Activated T-helper 1 cell treated with anti-CD3 and anti-CD28 coated beads, Interleukin-12 subunit alpha, Interleukin-12 subunit beta, Interleukin-2, Interleukin-4 antibody, amounts not matched to agents 30 ng/mL and 10 ng/mL and 1 ng/mL, durations not matched to agents 14 hours and 24 hours and 36 hours (primary cell): ENCODE measurements at regions not wholly inside any gene's neighbourhood (a gene's known extent, or its start where the extent isn't known, plus 50 kb on each side); places are given as distances from the start of the nearest gene placed in this dataset.

ENCODE experiments used
- DNase-seq: peaks from one replicate; pipeline ENCODE4 v3.0.0; 2021; ENCODE audit warnings: low spot score
- H3K27ac Mint-ChIP-seq: one replicate; pipeline ENCODE4 v1.8.0; 2021; ENCODE audit warnings: mild to moderate bottlenecking, mixed read lengths
- H3K27me3 Mint-ChIP-seq: one replicate; pipeline ENCODE4 v1.8.0; 2022; ENCODE audit warnings: mild to moderate bottlenecking, moderate library complexity, mixed read lengths; ENCODE audit not compliant: insufficient read depth
- H3K36me3 Mint-ChIP-seq: one replicate; pipeline ENCODE4 v1.8.0; 2021; ENCODE audit warnings: low read depth, mixed read lengths
- H3K4me1 Mint-ChIP-seq: one replicate; pipeline ENCODE4 v1.8.0; 2021; ENCODE audit warnings: low read depth, mixed read lengths
- H3K4me3 Mint-ChIP-seq: one replicate; pipeline ENCODE4 v1.8.0; 2021; ENCODE audit warnings: mild to moderate bottlenecking, moderate library complexity, mixed read lengths
- H3K9me3 Mint-ChIP-seq: one replicate; pipeline ENCODE4 v1.8.0; 2021; ENCODE audit warnings: mixed read lengths
- intact Hi-C: fragments of 100-400 bp; cut with micrococcal nuclease; formaldehyde crosslinking; loops from one replicate; pipeline ENCODE4 v1.15.1; 2024

DNA sequence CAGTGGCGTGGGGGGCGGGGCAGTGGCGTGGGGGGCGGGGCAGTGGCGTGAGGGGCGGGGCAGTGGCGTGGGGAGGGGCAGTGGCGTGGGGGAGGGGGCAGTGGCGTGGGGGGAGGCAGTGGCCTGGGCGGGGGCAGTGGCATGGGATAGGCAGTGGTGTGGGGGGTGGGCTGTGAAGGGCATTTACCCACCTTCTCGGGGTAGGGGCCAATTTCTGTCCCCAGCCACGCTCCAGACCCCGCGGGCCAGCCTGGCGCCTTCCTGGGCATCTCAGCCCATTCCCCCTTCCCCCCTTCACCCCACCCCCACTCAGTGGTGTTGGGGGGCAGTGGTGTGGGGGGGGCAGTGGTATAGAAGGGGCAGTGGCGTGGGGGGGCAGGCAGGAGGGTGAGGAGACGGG lies 92.7 kb downstream of the LITAF start:
- Mint-ChIP-seq H3K4me1 (peaks cover 6% of the 10 kb centered on the region), H3K27me3 (no peaks in the 10 kb centered on the region), H3K9me3 (no peaks in the 10 kb centered on the region), H3K36me3 (no peaks in the 10 kb centered on the region), H3K4me3 (no peak overlapping the region), H3K27ac (no peak overlapping the region)
- intact Hi-C loops: no loop called here
- no peak for DNase-seq

DNA sequence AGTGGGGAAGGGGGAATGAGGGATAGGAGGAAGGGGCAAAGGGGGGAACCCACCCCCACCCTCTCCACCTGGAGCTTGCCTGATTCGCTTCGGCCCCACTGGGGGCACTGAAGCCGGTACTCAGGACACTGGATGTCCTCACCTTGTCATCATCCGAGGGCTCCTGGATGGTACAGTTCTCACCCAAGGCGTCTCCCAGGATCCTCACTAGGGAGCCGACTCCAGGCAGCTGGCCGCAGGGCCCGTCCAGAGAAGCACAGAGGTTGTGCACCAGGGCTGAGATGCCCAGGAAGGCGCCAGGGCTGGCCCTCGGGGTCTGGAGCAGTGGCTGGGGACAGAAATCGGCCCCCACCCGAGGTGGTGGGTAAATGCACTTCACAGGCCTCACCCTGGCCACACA lies 92.3 kb downstream of the LITAF start:
- no peak overlapping the region for H3K4me3 Mint-ChIP-seq
- intact Hi-C loops: no loop called here
- no peak for DNase-seq
- H3K27me3 Mint-ChIP-seq: no peaks in the 10 kb centered on the region
- H3K4me1 Mint-ChIP-seq: peaks cover 6% of the 10 kb centered on the region
- no peaks in the 10 kb centered on the region for H3K36me3 Mint-ChIP-seq
- no peaks in the 10 kb centered on the region for H3K9me3 Mint-ChIP-seq
- no peak overlapping the region for H3K27ac Mint-ChIP-seq

DNA sequence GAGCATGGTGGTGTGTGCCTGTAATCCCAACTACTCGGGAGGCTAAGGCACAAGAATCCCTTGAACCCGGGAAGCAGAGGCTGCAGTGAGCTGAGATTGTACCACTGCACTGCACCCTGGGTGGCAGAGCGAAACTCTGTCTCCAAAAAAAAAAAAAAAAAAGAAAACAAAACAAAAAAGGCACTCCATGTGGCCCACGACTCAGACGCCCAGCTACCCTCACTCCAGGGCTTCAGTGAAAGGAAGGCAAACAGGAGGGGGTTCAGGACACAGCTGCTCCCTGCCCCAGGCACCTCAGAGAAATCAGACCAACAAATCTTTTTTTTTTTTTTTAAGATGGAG lies 91.7 kb downstream of the LITAF start:
- H3K36me3 Mint-ChIP-seq: no peaks in the 10 kb centered on the region
- no peak overlapping the region for H3K27ac Mint-ChIP-seq
- H3K27me3 Mint-ChIP-seq: no peaks in the 10 kb centered on the region
- intact Hi-C loops: no loop called here
- no peak for DNase-seq
- no peaks in the 10 kb centered on the region for H3K9me3 Mint-ChIP-seq
- no peak overlapping the region for H3K4me3 Mint-ChIP-seq
- peaks cover 6% of the 10 kb centered on the region for H3K4me1 Mint-ChIP-seq
